Suppressor macrophage (primary cell): ENCODE measurements at regions not wholly inside any gene's neighbourhood (a gene's known extent, or its start where the extent isn't known, plus 50 kb on each side); places are given as distances from the start of the nearest gene placed in this dataset.
A peak's percentile ranks its signal among the peaks of the same experiment; 100 is the strongest.
"Not testable (repeated sequence)": the region's sequence is repeated elsewhere in the genome, so short reads cannot be mapped to it uniquely, and the experiment has no call there.

Source experiments
- DNase-seq, 4 experiments: peaks; one replicate each; pipeline ENCODE4 v3.0.0-alpha.2; 2020 to 2022

DNA sequence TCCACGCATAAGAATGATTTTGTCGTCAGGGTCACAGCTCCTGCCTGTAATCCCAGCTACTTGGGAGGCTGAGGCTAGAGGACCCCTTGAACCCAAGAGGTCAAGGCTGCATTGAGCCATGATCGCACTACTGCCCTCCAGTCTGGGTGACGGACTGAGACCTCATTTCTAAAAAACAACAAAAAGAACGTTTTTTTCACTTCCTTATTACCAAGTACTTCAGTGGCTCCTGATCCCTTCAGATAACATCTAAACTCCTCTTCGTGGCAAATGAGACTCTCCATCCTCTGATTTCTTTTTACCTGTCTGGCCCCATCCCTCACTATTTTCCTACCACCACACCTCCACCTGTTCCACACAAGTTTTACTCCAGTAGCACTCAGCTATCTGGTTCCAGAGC lies 105.4 kb upstream of the TLK1 start:
- no peak for DNase-seq

DNA sequence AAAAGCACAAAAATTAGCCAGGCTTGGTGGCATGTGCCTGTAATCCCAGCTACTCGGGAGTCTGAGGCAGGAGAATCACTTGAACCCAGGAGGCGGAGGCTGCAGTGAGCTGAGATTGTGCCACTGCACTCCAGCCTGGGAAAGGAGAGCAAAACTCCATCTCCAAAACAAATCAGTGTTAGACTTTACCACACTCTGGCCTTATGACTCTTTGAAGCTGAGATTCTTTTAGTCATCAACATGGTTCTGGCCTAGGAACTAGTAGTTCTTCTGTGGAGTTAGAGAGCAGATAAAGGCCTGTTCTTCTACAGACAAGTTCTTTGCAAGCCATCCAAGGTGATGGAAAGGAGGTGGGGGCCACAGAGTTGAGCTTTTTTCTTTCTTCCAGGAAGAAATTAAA lies 100.8 kb upstream of the TLK1 start:
- DNase-seq: not testable (repeated sequence)

- peak in 2 of 4 experiments; percentile 16 to 24 for DNase-seq
These were observed 100.1 kb upstream of the TLK1 start for GRCh38 chr2:171260471-171261424.

GRCh38 chr2:171254666-171255065 lies 94.0 kb upstream of the TLK1 start:
- no peak for DNase-seq

- DNase-seq: no peak
These were observed 93.4 kb upstream of the TLK1 start for GRCh38 chr2:171253900-171254650.

DNA sequence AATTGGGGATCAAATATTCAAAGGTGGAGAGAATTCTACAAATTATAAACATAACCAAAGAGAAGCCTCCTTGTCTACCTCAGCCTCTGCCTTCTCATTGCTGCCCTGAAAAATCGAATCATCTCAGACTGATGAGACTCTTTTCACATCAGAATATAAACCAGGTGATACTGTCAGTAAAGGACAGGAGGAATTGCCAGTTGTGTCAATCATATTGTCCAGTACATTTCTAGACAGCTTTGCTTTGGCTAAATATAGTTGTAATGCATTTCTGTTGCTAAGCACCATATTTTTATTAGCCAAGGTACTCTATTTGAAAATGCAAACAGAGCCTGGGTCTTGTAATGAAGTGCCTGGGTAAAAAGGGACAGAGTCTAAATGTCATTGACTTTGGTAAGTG lies 92.6 kb upstream of the TLK1 start:
- no peak for DNase-seq

- peak in 2 of 4 experiments; percentile 20 to 27 for DNase-seq
These were observed 89.0 kb upstream of the TLK1 start for GRCh38 chr2:171249689-171250088.

GRCh38 chr2:171247741-171248662 lies 87.3 kb upstream of the TLK1 start:
- peak in 2 of 4 experiments; percentile 19 to 27 for DNase-seq

- peak; percentile 55 to 75 (median 62) for DNase-seq
These were observed 84.5 kb upstream of the TLK1 start for GRCh38 chr2:171244970-171245782.

DNA sequence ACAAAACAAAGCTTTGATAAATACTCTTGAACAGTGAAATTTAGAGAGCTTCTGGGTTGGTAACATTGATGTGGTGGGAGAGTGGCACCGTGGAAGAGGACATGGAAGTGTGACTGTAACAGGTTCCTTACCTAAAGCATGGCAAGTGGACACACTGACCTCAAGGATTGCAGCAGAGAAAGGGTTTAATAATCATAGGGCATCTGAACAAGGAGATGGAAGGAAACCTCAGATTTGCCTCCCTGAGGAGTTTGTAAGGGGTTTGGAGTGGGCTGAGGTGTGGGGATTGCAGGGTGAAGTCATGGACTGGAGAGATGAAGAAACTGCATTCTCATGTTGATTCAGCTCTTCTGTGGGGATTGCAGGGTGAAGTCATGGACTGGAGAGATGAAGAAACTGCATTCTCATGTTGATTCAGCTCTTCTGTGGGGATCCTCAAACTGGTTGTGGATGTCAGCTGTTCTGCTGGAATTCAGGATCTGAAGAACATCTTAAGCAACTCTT lies 83.8 kb upstream of the TLK1 start:
- peak; percentile 68 to 86 (median 82) for DNase-seq

- DNase-seq: no peak
These were observed 81.1 kb upstream of the TLK1 start for GRCh38 chr2:171241771-171242170.

- DNase-seq: no peak
These were observed 78.3 kb upstream of the TLK1 start for GRCh38 chr2:171238946-171239345.

- DNase-seq: peak in 2 of 4 experiments; percentile 35 to 46
These were observed 77.2 kb upstream of the TLK1 start for GRCh38 chr2:171237751-171238505.

DNA sequence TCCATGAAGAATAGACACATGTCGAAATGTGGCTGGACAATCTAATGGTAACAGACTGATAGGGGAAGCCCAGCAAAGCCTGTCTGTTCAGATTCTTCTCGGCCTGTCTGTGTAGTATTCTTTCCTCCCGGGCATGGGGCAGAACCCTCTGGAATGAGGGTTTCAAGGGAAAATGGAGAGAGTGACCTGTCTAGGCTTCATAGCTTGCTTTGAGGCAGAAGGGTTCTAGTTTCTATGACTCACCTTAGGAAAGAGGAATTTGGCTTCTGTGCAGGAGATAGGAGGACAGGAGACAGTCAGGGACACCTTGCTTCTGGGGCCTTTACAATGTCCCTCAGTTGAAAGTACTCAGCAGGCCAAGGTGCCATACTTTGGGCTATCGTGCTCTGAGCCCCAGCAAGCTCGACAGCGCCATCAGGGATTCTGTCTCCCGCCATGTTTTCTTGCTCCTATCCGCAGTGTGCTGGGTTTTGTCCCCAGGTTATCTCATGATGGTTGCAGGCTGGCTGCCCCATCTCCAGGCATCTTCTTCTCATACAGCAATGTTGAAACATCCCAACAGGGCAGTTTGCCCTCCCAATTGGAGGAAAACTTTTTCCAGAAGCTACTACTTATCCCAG lies 74.7 kb upstream of the TLK1 start:
- no peak for DNase-seq

GRCh38 chr2:171230176-171230575 lies 69.5 kb upstream of the TLK1 start:
- DNase-seq: no peak

DNA sequence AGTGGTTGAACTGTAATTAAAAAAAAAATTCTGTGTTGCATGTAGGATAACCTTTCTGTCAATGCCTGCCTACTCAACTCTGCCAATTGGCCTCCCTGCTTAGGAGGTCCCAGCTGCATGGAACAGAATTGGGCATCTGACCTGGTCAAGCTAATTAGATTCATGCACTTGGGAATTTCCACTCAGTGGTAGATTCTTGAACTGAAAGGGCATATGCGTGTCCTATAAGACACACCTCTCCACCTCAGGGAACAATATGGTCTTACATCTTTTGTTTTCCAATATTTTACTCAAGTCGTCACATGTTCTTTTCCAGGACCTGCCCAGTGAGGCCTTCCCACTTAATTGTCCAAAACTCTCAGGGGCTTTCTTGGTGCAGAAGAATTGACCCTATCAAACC lies 68.1 kb upstream of the TLK1 start:
- no peak for DNase-seq

DNA sequence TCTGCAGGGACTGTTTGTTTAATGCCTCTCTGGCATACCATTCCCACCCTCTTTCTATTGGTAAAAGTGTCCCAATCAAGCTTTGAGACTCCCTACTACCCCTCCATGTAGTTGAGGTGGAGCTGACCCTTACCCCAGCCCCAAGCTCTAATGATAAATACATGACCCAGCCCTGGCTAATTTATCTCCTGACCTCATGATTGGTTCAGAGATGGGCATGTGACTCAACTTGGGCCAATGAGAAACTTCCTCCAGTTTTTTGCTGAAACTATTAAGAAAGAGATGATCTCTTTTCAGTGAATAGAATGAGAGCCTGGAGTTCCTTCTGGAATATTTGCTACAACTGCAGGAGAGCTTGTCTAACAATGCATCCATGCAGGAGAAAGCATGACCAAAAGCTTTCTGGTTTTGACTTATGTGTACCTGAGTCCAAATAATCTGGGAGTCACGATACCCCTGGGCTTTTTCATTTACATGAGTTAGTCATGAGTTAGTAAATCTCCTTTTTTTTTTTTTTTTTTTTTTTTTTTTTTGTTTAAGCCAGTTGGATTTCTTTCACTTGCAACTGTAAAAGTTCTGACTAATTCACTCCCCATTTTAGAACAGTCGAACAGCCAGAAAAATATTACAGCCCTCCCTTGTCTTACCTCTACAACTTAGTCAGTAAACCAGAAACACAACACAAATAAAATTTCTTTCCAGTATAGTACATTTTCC lies 66.5 kb upstream of the TLK1 start:
- DNase-seq: no peak

GRCh38 chr2:171226461-171226860 lies 65.8 kb upstream of the TLK1 start:
- DNase-seq: no peak

DNA sequence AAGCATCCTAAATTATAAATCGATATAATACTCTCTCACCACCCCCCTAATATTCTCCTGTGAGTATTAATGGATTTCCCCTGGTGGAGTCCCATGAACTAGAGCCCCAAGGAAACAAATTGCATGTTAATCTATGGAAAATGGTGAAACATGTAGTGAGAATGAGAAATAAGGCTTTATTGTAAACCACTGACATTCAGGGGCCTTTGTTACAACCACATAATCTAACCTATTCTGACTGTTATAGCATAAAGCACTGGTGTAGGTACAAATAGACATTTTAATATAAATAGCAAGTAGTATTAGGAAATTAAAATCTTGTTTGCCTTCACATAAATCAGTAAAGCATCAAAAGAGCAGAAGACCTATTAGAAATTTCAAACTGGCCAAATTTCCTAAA lies 65.3 kb upstream of the TLK1 start:
- DNase-seq: no peak
